Duodenal mucosa (tissue), 2 donors: ENCODE measurements at regions not wholly inside any gene's neighbourhood (a gene's known extent, or its start where the extent isn't known, plus 50 kb on each side); places are given as distances from the start of the nearest gene placed in this dataset.

Experiments used
- H3K27ac ChIP-seq: one replicate; pipeline ENCODE4 v1.7.0; 2013; ENCODE audit warnings: low read depth, low read length
- H3K27me3 ChIP-seq, 2 donors: one replicate each; pipeline ENCODE4 v1.7.0; 2013; ENCODE audit warnings: low read length in 2 of 2, control low read depth in 1 of 2; ENCODE audit not compliant: insufficient read depth in 2 of 2, control insufficient read depth in 1 of 2
- H3K36me3 ChIP-seq, 2 donors: one replicate each; pipeline ENCODE4 v1.7.0; 2013; ENCODE audit warnings: low read length in 2 of 2, control low read depth in 1 of 2; ENCODE audit not compliant: insufficient read depth in 2 of 2, control insufficient read depth in 1 of 2
- H3K4me1 ChIP-seq, 2 donors: one replicate each; pipeline ENCODE4 v1.7.0; 2013; ENCODE audit warnings: low read length in 2 of 2, control low read depth in 1 of 2; ENCODE audit not compliant: insufficient read depth in 2 of 2, control insufficient read depth in 1 of 2
- H3K4me3 ChIP-seq, 2 donors: one replicate each; pipeline ENCODE4 v1.7.0; 2013; ENCODE audit warnings: low read length in 2 of 2, low read depth in 1 of 2
- H3K9ac ChIP-seq, 2 donors: one replicate each; pipeline ENCODE4 v1.7.0; 2013; ENCODE audit warnings: low read length in 2 of 2, low read depth in 1 of 2
- H3K9me3 ChIP-seq, 2 donors: one replicate each; pipeline ENCODE4 v1.7.0; 2013; ENCODE audit warnings: low read length in 2 of 2, control low read depth in 1 of 2; ENCODE audit not compliant: control insufficient read depth in 1 of 2

GRCh38 chr6:47091886-47092668, 49.9 kb upstream of the ADGRF1 start:
- Histone ChIP-seq H3K9me3 (no peaks in the 10 kb centered on the region), H3K4me1 (peaks cover 10 to 18% of the 10 kb centered on the region in 2 donors), H3K4me3 (no peak overlapping the region), H3K27ac (no peak overlapping the region), H3K27me3 (no peaks in the 10 kb centered on the region), H3K36me3 (no peaks in the 10 kb centered on the region), H3K9ac (no peak overlapping the region)
